Choroid plexus epithelial cell (primary cell): ENCODE measurements at regions not wholly inside any gene's neighbourhood (a gene's known extent, or its start where the extent isn't known, plus 50 kb on each side); places are given as distances from the start of the nearest gene placed in this dataset.
"Not testable (repeated sequence)": the region's sequence is repeated elsewhere in the genome, so short reads cannot be mapped to it uniquely, and the experiment has no call there.

Experiments
- DNase-seq: peaks from one replicate; pipeline ENCODE4 v3.0.0-alpha.2; 2010; ENCODE audit warnings: low read depth
- H3K4me3 ChIP-seq: 2 replicates; pipeline ENCODE4 v1.5.1; 2011; ENCODE audit warnings: low read depth, mild to moderate bottlenecking, control low read depth, low read length, moderate library complexity
- TF ChIP-seq, protein P1 (sequence below): conservative IDR thresholded peaks from 2 replicates; pipeline ENCODE4 v1.5.1; 2011; ENCODE audit warnings: low read depth, mild to moderate bottlenecking, control low read depth, inconsistent platforms, low read length, moderate library complexity

DNA sequence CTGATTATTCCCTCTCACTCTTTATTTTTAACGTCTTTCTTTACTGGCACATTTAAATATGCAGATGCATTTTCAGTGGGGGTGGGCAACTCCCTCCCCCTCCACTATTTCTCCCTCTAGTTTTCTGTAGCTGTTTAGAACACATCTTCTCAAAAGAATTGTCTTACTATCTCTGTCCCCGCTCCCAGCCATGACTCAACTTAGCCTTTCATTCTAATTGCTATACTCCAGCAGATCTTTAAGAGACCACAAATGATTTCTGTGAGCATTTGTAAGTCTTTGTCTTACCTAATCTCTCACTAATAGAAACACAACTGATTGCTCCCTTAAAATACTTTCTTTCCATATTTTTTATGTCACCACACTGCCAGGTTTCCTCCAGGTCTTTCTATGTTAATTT lies 350.9 kb downstream of the SPRY2 start:
- no peak overlapping the region for H3K4me3 ChIP-seq
- no peak for DNase-seq
- TF ChIP-seq, protein P1, sequence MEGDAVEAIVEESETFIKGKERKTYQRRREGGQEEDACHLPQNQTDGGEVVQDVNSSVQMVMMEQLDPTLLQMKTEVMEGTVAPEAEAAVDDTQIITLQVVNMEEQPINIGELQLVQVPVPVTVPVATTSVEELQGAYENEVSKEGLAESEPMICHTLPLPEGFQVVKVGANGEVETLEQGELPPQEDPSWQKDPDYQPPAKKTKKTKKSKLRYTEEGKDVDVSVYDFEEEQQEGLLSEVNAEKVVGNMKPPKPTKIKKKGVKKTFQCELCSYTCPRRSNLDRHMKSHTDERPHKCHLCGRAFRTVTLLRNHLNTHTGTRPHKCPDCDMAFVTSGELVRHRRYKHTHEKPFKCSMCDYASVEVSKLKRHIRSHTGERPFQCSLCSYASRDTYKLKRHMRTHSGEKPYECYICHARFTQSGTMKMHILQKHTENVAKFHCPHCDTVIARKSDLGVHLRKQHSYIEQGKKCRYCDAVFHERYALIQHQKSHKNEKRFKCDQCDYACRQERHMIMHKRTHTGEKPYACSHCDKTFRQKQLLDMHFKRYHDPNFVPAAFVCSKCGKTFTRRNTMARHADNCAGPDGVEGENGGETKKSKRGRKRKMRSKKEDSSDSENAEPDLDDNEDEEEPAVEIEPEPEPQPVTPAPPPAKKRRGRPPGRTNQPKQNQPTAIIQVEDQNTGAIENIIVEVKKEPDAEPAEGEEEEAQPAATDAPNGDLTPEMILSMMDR = no peak

DNA sequence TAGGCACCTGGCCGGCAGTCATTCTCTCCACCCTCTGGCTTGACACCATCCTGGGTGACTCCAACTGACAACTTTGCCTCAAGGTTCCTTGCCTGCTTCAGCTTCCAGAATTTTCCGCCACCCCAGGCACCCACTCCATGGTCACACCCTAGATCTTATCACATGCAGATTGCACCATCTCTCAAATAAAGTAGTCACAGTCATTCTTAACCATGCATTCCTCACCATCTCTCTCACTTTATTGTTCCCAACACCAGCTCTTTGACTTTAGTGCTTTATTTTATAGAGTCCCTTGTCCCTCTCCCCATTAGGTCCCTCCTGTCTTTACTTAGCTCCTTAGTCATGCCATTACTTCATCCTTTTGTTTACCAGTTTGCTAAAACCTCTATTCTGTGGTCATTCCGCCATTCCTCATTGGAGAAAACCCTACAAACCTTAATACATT lies 351.7 kb downstream of the SPRY2 start:
- no peak for DNase-seq
- TF ChIP-seq, protein P1 = no peak
- no peak overlapping the region for H3K4me3 ChIP-seq

DNA sequence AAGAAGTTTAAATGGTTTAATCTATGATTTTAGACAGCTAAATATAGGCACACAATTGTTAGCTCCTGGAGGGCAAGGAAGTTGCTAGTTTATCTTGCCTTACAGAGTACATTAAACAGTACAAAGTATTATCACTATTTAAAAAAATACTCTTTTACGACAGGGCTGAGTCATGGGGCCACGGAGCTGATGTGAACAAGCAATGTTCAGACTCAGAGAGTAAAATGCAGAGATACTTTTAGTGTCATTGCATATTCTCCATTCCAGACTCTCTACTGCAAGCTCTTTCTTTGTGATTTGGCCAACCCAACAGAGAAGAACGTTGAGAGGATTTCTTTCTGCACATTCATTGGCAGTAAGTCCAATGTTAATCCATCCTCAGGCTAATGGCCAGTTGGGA lies 352.4 kb downstream of the SPRY2 start:
- TF ChIP-seq, protein P1 = no peak
- peak; percentile 72 for DNase-seq
- no peak overlapping the region for H3K4me3 ChIP-seq

DNA sequence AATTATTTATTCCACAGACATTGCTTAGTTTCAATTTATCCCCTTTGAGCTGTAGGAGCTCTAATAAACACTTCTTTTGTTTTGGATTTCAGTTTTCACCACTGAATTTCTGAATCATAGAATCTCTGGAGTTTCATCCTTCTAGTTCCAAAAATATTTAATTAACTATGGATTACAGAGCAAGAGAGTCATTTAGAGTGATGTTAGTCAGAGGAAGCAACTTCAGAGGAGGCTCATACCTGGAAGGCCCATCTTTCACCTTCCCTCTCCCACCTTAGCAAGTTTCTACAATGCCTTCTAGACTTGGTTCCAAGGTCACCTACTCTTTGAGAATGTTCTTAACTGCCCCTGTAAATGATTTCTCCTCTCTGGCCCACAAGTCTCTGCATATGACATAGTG lies 353.2 kb downstream of the SPRY2 start:
- no peak for DNase-seq
- no peak overlapping the region for H3K4me3 ChIP-seq
- TF ChIP-seq, protein P1 = no peak

DNA sequence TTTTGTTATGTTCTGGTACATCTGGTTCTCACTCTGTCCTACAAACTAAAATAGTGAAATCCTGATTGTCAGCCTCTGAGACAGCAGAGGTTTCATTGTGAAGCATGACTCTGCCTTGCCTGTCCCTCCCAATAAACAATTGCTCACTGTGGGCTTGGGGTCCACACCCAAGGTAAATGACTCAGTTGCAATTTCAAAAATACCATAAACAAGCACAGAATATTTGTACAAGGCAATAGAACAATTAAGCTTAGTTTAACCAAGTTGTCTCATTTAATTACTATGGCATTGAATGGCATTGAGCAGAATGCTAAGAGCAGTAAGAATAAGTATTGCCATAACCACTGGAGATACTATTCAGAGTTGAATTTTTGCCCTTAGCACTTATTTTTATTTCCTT lies 353.6 kb downstream of the SPRY2 start:
- TF ChIP-seq, protein P1 = no peak
- H3K4me3 ChIP-seq = no peak overlapping the region
- no peak for DNase-seq

DNA sequence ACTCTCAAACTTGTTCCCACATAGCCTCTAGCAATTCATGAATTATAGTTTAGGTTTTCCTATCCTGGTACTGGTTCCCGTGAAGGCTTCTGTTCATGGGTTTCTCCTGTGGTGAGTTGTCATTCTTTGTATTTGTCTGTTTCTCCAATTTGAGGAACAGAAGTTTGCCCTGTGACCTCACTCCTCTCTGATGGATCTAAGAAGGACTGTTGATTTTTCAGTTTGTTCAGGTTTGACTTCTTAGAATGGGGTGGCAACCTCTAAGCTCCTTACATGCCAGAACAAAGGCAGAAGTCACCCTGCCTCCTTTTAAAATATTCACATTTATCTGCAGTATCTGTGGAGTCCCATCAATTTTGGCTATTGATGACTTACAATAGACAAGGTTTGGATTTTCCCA lies 354.0 kb downstream of the SPRY2 start:
- TF ChIP-seq, protein P1 = no peak
- H3K4me3 ChIP-seq = no peak overlapping the region
- no peak for DNase-seq

DNA sequence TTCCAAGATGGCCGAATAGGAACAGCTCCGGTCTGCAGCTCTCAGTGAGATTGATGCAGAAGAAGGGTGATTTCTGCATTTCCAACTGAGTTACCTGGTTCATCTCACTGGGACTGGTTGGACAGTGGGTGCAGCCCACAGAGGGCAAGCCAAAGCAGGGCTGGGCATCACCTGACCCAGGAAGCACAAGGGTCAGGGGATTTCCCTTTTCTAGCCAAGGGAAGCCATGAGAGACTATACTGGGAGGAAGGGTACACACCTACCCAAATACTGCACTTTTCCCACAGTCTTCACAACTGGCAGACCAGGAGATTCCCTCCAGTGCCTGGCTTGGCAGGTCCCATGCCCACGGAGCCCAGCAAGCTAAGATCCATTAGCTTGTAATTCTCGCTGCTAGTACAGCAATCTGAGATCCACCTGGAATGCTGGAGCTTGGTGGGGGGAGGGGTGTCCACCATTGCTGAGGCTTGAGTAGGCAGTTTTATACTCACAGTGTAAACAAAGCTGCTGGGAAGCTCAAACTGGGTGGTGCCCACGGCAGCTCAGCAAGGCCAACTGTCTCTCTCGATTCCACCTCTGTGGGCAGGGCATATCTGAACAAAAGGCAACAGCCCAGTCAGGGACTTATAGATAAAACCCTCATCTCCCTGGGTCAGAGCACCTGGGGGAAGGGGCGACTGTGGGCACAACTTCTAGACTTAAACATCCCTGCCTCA lies 365.8 kb downstream of the SPRY2 start:
- not testable (repeated sequence) for H3K4me3 ChIP-seq, DNase-seq
